ENCODE measurements at regions not wholly inside any gene's neighbourhood (a gene's known extent, or its start where the extent isn't known, plus 50 kb on each side); places are given as distances from the start of the nearest gene placed in this dataset.

DNA sequence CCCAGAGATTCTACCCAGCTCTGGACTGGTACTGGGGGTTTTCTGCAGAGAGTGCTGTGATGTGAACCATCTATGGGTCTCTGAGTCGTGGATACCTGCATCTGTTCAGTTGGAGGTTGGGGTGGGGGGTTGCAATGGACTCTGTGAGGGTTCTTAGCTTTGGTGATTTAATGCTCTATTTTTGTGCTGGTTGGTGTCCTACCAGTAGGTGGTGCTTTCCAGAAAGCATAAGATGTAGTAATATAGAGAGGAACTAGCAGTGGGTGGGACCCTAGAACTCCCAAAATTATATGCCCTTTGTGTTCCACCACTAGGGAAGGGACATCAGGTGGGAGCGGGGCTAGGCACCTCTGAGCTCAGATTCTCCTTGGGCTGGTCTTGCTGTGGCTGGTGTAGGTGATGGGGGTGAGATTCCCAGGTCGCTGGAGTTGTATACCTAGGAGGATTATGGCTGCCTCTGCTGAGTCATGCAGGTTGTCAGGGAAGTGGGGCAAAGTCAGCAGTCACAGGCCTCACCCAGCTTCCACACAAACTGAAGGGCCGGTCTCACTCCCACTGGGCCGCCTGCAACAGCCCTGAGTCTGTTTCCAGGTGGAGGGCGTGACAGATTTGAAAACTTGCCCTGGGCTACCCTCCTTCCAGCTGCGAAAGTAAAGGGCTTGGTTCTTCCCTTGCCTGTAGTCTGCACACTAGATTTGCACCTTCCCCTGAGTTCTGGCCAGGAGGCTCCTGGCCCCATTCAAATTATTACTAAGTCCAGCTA lies 573.0 kb upstream of the SLITRK1 start:
- no peak for DNase-seq (ENCODE audit: low spot score)

DNA sequence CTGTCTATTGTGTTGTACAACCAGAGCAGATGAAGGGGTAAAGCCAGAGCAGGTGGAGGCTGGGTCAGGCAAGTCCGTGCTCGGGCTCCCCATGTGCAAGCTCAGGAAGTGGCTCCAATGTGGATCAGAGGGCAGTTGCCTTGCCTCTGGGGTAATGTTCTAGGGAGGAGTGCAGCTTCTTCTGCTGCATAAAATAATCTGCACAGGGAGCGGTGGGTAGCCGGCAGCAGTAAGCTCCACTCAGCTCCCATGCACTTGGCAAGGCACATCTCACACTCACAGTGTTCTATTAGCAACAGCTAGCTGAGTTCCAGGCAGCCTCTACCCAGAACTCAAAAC lies 565.3 kb upstream of the SLITRK1 start:
- DNase-seq (ENCODE audit: low spot score), result no peak

- no peak for DNase-seq (ENCODE audit: low spot score)
Observed at GRCh38 chr13:84446972-84447639, 564.8 kb upstream of the SLITRK1 start.

DNA sequence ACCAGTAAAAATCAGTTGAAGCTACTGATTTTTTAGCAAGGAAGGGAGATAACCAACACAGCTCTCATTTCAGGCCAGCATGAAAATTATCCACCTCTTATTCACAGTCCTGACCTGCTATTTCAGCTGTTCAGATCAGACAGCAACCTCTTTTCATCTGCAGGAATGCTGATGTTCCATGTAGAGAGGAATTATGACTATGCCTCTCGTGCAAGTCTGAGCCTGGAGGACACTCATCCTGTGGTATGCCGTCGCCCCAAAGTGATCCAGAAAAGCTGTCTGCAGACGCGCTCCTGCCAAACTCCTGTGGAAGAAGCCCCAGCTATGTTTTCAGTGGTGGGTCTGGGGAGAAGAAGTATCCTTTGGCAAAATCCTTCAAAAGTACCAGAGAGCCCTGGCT lies 563.5 kb upstream of the SLITRK1 start:
- DNase-seq (ENCODE audit: low spot score), result no peak

DNA sequence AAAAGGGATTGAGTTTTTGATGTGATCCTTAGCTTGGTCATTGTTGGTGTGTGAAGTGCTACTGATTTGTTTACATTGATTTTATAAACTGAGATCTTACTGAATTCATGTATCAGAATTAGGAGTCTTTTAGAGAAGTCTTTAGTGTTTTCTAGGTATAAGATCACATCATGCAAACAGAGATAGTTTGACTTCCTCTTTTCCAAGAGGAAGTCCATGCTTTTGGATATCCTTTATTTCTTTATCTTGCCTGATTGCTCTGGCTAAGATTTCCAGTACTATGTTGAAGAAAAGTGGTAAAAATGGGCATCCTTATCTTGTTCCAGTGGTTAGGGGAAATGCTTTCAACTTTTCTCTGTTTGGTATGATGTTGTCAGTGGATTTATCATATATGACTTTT lies 561.2 kb upstream of the SLITRK1 start:
- DNase-seq (ENCODE audit: low spot score), result no peak

DNA sequence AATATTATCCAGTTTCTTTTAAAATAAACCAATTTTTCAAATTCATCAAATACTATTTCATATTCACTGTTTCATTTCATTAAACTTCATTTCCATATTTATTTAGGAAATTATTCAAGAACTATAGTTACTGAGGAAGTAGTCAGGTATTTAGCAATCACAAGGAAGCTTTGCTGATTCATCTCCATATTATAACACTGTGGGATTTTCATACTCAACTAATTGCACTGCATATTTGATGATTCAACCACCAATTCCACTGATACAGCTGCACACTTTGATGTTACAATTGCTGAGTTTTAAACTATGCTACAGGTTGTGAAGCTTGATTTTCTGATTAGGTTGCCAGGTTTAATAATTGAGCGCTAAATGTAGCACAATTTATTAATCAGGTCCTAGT lies 556.8 kb upstream of the SLITRK1 start:
- DNase-seq (ENCODE audit: low spot score), result peak; percentile 75

DNA sequence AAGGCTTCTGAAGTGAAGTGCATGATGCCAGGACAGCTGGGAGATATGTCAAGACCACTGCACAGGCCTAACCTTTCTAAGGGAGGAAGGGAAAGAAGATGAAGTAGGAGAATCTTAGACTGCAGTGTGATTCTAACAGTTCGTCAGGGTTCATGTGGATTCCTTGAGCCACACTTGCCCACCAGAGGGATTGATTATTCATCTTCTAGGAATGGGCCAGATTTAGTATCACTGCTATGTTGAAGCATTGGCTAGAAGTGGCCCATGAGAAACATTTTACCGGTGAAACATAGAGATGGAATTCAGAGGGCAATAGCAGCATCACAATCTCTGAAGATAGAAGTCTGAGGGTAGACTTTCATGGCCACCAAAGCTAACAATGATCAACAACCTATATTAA lies 550.8 kb upstream of the SLITRK1 start:
- DNase-seq (ENCODE audit: low spot score), result peak; percentile 64

GRCh38 chr13:84431646-84432045 lies 549.4 kb upstream of the SLITRK1 start:
- no peak for DNase-seq (ENCODE audit: low spot score)

GRCh38 chr13:84430446-84430845 lies 548.2 kb upstream of the SLITRK1 start:
- no peak for DNase-seq (ENCODE audit: low spot score)

- peak; percentile 62 for DNase-seq (ENCODE audit: low spot score)
Observed at GRCh38 chr13:84430015-84430414, 547.7 kb upstream of the SLITRK1 start.

GRCh38 chr13:84418041-84418440 lies 535.8 kb upstream of the SLITRK1 start:
- DNase-seq (ENCODE audit: low spot score), result no peak

DNA sequence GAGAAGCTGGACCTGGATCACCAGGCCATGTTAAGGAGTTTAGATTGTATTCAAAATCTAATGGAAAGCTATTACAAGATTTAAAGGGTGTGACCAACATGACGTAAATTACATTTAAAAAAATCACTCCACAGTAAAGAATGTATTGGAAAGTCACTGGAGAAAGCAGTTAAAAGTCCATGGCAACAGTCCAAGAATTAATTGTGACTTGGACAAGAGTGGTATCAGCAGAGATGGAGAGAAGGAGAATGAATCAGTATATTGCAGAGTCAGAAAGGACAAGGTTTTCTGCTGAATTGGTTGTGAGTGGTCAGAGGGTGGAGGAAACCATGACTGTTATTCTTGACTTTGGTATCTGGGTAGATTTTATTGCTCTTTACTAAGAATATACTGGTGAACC lies 535.1 kb upstream of the SLITRK1 start:
- peak; percentile 14 for DNase-seq (ENCODE audit: low spot score)

DNA sequence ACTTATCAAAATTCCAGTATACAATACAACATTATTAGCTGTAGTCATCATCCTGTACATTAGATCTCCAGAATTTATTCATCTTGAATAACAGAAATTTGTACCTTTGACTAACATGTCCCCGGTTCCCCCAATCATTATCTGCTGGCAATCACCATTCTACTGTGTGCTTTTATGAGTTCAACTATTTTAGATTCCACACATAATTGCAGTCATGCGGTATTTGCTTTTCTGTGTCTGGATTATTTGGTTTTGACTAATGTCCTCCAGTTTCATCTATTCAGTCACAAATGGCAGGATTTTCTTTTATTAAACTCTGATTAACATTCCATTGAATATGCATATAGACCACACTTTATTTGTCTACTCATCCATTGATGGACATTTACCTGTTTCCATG lies 530.7 kb upstream of the SLITRK1 start:
- peak; percentile 45 for DNase-seq (ENCODE audit: low spot score)

DNA sequence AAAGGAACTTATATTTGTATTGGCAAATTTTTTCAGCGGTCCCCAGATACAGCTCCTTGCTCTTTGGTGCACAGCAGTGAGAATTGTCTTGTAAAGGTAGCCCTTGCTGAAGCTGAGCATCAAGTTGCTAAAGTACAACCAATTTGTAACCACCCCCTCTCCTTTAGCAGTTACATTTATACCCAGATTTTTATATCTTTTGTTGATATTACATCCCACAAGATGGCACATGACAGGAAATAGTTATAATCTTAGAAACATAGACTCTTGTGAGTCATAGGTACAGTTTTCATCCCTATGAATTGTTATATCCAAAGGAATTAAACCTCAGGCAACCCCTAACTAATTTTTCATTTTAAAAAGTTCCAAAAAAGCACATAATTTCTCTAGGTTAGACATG lies 523.0 kb upstream of the SLITRK1 start:
- peak; percentile 63 for DNase-seq (ENCODE audit: low spot score)

GRCh38 chr13:84400706-84401105 lies 518.4 kb upstream of the SLITRK1 start:
- peak; percentile 88 for DNase-seq (ENCODE audit: low spot score)

- no peak for DNase-seq (ENCODE audit: low spot score)
Observed at GRCh38 chr13:84399320-84400085, 517.2 kb upstream of the SLITRK1 start.

DNA sequence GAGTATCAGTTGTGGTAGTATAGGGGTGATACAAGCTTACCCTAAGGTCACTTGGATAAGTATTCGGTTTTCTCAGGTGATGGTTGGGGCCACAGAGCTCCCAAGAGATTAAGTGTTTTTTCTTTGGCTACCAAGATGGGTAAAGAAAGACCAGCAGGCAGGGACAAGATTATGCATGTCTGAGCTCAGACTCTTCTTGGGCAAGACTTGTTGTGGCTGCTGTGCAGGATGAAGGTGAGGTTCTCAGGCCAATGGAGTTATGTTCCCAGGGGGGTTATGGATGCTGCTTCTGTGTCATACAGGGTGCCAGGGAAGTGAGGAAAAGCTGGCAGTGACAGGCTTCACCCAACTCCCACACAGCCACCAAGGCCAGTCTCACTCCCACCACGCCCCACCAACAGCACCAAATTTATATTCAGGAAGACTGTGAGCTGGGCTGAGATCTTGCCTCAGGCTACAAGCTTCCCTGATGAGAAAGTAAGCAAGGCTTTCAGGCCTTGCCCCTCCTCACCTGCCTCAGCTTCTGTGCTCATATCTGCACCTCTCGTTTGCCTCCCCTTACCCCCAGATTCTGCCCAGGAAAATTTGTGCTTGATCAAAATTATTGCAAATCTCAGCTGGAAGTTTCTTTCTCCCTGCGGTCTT lies 511.8 kb upstream of the SLITRK1 start:
- DNase-seq (ENCODE audit: low spot score), result no peak

GRCh38 chr13:84380866-84381265 lies 498.6 kb upstream of the SLITRK1 start:
- no peak for DNase-seq (ENCODE audit: low spot score)

DNA sequence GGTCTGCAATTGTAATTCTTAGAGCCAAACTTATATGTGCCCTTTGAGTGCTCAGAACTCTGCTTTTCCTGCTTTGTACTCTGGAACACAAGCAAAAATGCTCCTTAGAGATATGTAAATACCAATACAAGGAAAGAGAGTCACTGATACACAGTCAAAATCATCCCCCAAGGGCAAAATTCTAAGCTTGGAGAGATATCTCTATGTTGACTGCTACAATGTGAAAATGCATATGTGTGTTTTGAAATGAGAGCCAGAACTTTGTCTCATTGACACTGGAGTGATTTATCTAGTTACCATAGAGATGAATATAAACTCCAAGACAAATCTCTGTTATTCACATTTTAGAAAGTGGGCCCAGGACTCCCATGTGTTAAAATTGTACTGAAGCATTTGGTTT lies 494.8 kb upstream of the SLITRK1 start:
- no peak for DNase-seq (ENCODE audit: low spot score)

GRCh38 chr13:84366506-84366905 lies 484.2 kb upstream of the SLITRK1 start:
- peak; percentile 12 for DNase-seq (ENCODE audit: low spot score)

DNA sequence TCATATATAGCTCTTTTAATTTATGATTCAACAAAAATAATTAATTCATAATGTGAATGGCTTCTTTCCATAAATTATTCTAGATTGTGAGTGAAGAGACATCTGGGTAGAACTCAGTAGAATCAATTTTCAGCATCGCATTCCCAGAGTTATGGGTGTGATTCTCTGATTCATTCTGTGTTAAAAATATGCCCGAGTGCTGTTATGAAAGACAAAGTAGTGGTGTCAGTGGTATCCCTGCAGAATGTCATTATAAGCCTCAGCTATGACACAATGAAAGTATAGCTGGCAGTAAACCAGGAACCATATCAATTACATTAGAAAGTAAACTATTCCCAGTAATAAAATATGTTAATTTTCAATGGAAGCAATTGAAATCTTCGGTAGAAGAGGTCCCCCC lies 480.5 kb upstream of the SLITRK1 start:
- DNase-seq (ENCODE audit: low spot score), result no peak

DNA sequence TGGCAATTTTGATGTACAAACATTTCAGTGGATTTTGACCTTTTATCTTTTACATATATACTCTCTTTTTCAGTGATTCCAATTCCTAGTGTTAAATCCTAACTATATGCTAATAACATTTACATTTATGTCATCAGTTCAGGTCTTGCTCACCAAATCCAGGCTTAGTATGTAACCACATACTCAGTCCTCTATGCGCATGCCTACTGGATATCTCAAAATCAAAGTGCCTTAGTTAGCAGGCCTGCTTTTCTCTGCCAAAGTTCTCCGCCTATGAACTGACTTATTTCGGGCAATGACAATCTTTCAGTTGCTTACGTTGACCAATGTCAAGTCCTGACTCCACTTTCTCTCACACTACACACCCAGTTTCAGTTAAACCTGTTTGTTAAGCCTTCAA lies 478.5 kb upstream of the SLITRK1 start:
- no peak for DNase-seq (ENCODE audit: low spot score)

Measured in A172 (cell line).